HCT116 (cell line): ENCODE measurements at regions not wholly inside any gene's neighbourhood (a gene's known extent, or its start where the extent isn't known, plus 50 kb on each side); places are given as distances from the start of the nearest gene placed in this dataset.

ENCODE experiments used
- ATAC-seq: fragments of 200-7000 bp; cut with Tn5 transposase; 2 replicates; pipeline ENCODE4 v1.9.1; 2020; ENCODE audit warnings: mild to moderate bottlenecking, moderate library complexity
- BruUV-seq: library from RNA; stranded (reverse); fragments of 400-500 nt; replicated peaks from 2 replicates; lab custom pipeline; 2021; lab: Mats Ljungman, UMichigan
- CTCF ChIA-PET: fragments of 300-600 bp; sonication (Branson Sonifier 250); formaldehyde crosslinking; loops from one replicate; lab custom pipeline; 2021; ENCODE audit warnings: antibody characterized with exemption; lab: Charles Lee
- POLR2A ChIA-PET: fragments of 300-600, 350-600 bp; sonication (Branson Sonifier 250); formaldehyde crosslinking; loops from one replicate; lab custom pipeline; 2021; ENCODE audit warnings: antibody characterized with exemption; lab: Charles Lee
- RAD21 ChIA-PET, 2 experiments: fragments of 300-600 bp; sonication (Branson Sonifier 250); formaldehyde crosslinking; loops; one replicate each; lab custom pipeline; 2023; ENCODE audit warnings: low total read pairs in 2 of 2; ENCODE audit not compliant: uncharacterized antibody in 2 of 2, unreplicated experiment in 2 of 2, low non-redundant PET in 1 of 2; lab: Charles Lee
- DNase-seq: peaks from one replicate; pipeline ENCODE4 v3.0.0-alpha.2; 2010; ENCODE audit warnings: low read depth, low spot score
- H2AFZ ChIP-seq: fragments of 200-600 bp; shearing (Covaris generic), sonication (generic); 2 replicates; pipeline ENCODE4 v1.6.1; 2017; ENCODE audit warnings: low read depth, mixed run types, mixed read lengths, antibody characterized with exemption, low read length; ENCODE audit not compliant: poor library complexity, severe bottlenecking
- H3K27ac ChIP-seq: 2 replicates; pipeline ENCODE4 v1.5.1; 2012; ENCODE audit warnings: low read depth, low read length
- H3K27me3 ChIP-seq: fragments of 200-600 bp; sonication (generic); 2 replicates; pipeline ENCODE4 v1.6.1; 2016; ENCODE audit warnings: mixed run types, low read length, mixed read lengths; ENCODE audit not compliant: insufficient read depth
- H3K36me3 ChIP-seq, 2 experiments: fragments of 200-500 bp in 1 of 2; fragments of 200-600 bp in 1 of 2; sonication (Bioruptor generic) in 1 of 2; sonication (generic) in 1 of 2; 2 replicates each; pipeline versions ENCODE4 v1.5.1 to v1.6.1; 2014 to 2016; ENCODE audit warnings: low read length in 2 of 2, inconsistent platforms in 1 of 2, mixed read lengths in 1 of 2, mixed run types in 1 of 2; ENCODE audit not compliant: insufficient read depth in 2 of 2, control insufficient read depth in 1 of 2
- H3K4me1 ChIP-seq, 2 experiments: fragments of 200-600 bp in 1 of 2; sonication (generic) in 1 of 2; 2 replicates each; pipeline versions ENCODE4 v1.5.1 to v1.6.1; 2012 to 2017; ENCODE audit warnings: low read length in 2 of 2, inconsistent platforms in 1 of 2, mild to moderate bottlenecking in 1 of 2, mixed read lengths in 1 of 2, mixed run types in 1 of 2, moderate library complexity in 1 of 2; ENCODE audit not compliant: insufficient read depth in 2 of 2, control insufficient read depth in 1 of 2
- H3K4me2 ChIP-seq: fragments of 200-600 bp; sonication (generic); 2 replicates; pipeline ENCODE4 v1.6.1; 2017; ENCODE audit warnings: mixed run types, low read length, mixed read lengths
- H3K4me3 ChIP-seq, 2 experiments: fragments of 200-600 bp in 1 of 2; sonication (generic) in 1 of 2; replicated peaks in 1 of 2; 2 replicates each; pipeline ENCODE4 v1.5.1; 2011 to 2016; ENCODE audit warnings: low read length in 2 of 2, control low read depth in 1 of 2, low read depth in 1 of 2, mild to moderate bottlenecking in 1 of 2, mixed read lengths in 1 of 2, mixed run types in 1 of 2
- H3K79me2 ChIP-seq: fragments of 200-600 bp; sonication (generic); 2 replicates; pipeline ENCODE4 v1.6.1; 2017; ENCODE audit warnings: mild to moderate bottlenecking, mixed run types, low read length, moderate library complexity, mixed read lengths; ENCODE audit not compliant: insufficient read depth
- H3K9ac ChIP-seq: fragments of 200-600 bp; sonication (generic); 2 replicates; pipeline ENCODE4 v1.6.1; 2016; ENCODE audit warnings: low read length, mixed read lengths
- H3K9me2 ChIP-seq: fragments of 200-600 bp; sonication (generic), shearing (Covaris generic); 2 replicates; pipeline ENCODE4 v1.6.1; 2017; ENCODE audit warnings: mixed run types, mild to moderate bottlenecking, moderate library complexity; ENCODE audit not compliant: insufficient read depth
- H3K9me3 ChIP-seq, 2 experiments: fragments of 200-500 bp in 1 of 2; fragments of 200-600 bp in 1 of 2; sonication (Bioruptor generic) in 1 of 2; sonication (generic) in 1 of 2; 2 replicates each; pipeline ENCODE4 v1.6.1; 2014 to 2017; ENCODE audit warnings: low read length in 2 of 2, mixed read lengths in 2 of 2, inconsistent platforms in 1 of 2, low read depth in 1 of 2, mild to moderate bottlenecking in 1 of 2, mixed run types in 1 of 2, moderate library complexity in 1 of 2; ENCODE audit not compliant: control insufficient read depth in 1 of 2, insufficient read depth in 1 of 2
- H4K20me1 ChIP-seq: fragments of 200-600 bp; sonication (generic), shearing (Covaris generic); 2 replicates; pipeline ENCODE4 v1.6.1; 2017; ENCODE audit warnings: mixed run types, mild to moderate bottlenecking, moderate library complexity; ENCODE audit not compliant: insufficient read depth
- CBX3 ChIP-seq: IDR thresholded peaks from 2 replicates; pipeline ENCODE4 v1.6.1; 2012; ENCODE audit warnings: low read depth
- CEBPB ChIP-seq: IDR thresholded peaks from 2 replicates; pipeline ENCODE4 v1.6.1; 2012; ENCODE audit warnings: low read depth
- ELF1 ChIP-seq: IDR thresholded peaks from 2 replicates; pipeline ENCODE4 v1.6.1; 2012; ENCODE audit warnings: low read depth, borderline replicate concordance
- EZH2 ChIP-seq: fragments of 200-600 bp; sonication (generic); IDR thresholded peaks from 2 replicates; pipeline ENCODE4 v1.6.1; 2017; ENCODE audit warnings: antibody characterized with exemption, mixed run types
- EZH2phosphoT487 ChIP-seq: fragments of 200-600 bp; IDR thresholded peaks from 2 replicates; pipeline ENCODE4 v1.6.1; 2018; ENCODE audit warnings: antibody characterized with exemption, borderline replicate concordance
- FOSL1 ChIP-seq: IDR thresholded peaks from 2 replicates; pipeline ENCODE4 v1.6.1; 2012; ENCODE audit warnings: low read depth
- RAD21 ChIP-seq: IDR thresholded peaks from 2 replicates; pipeline ENCODE4 v1.6.1; 2012; ENCODE audit warnings: low read depth, mild to moderate bottlenecking
- SIN3A ChIP-seq: IDR thresholded peaks from 2 replicates; pipeline ENCODE4 v1.6.1; 2012; ENCODE audit warnings: low read depth
- SP1 ChIP-seq: IDR thresholded peaks from 2 replicates; pipeline ENCODE4 v1.6.1; 2012; ENCODE audit warnings: low read depth
- SRF ChIP-seq: IDR thresholded peaks from 2 replicates; pipeline ENCODE4 v1.6.1; 2012; ENCODE audit warnings: low read depth
- TCF7L2 ChIP-seq: IDR thresholded peaks from 2 replicates; pipeline ENCODE4 v1.7.0; 2011; ENCODE audit warnings: borderline replicate concordance, inconsistent platforms; ENCODE audit not compliant: insufficient read depth, insufficient read length; ENCODE audit errors: extremely low read depth
- YY1 ChIP-seq: IDR thresholded peaks from 2 replicates; pipeline ENCODE4 v1.6.1; 2011; ENCODE audit warnings: low read length, low read depth, moderate library complexity, mild to moderate bottlenecking; ENCODE audit not compliant: insufficient replicate concordance; ENCODE audit errors: extremely low read depth
- ZBTB33 ChIP-seq: IDR thresholded peaks from 2 replicates; pipeline ENCODE4 v1.6.1; 2011; ENCODE audit warnings: mild to moderate bottlenecking, low read length, moderate library complexity; ENCODE audit not compliant: insufficient replicate concordance; ENCODE audit errors: extremely low read depth
- ZNF274 ChIP-seq: fragments of 200-500 bp; sonication (Bioruptor generic); IDR thresholded peaks from 2 replicates; pipeline ENCODE4 v1.6.1; 2014; ENCODE audit warnings: mild to moderate bottlenecking, low read depth, low read length, inconsistent platforms
- intact Hi-C: fragments of 100-400 bp; cut with micrococcal nuclease; formaldehyde crosslinking; loops from 2 replicates; pipeline ENCODE4 v1.10.0; 2022
- TF ChIP-seq, protein P1 (sequence below): IDR thresholded peaks from 2 replicates; pipeline ENCODE4 v1.6.1; 2012; ENCODE audit warnings: low read depth
- TF ChIP-seq, protein P2 (sequence below): IDR thresholded peaks from 2 replicates; pipeline ENCODE4 v1.6.1; 2012

DNA sequence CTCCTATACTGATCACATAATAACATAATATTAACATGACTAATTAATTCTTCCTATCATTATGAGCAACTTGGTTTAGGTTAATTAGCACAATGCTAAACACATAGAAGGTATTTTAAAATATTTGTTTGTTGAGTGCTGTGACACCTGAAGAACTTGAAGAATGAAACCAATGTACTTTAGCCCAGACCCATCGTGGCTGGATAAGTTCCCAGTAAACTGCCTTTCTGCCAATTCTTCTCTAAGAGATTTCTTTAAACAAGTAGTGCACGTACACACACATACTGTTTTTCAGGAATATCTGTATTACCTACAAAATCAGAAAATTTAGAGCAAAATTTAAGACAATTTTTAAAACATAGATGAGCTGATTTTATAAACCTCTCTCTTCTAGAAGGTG, 207.4 kb upstream of the SSTR1 start:
- TF ChIP-seq, protein P1, sequence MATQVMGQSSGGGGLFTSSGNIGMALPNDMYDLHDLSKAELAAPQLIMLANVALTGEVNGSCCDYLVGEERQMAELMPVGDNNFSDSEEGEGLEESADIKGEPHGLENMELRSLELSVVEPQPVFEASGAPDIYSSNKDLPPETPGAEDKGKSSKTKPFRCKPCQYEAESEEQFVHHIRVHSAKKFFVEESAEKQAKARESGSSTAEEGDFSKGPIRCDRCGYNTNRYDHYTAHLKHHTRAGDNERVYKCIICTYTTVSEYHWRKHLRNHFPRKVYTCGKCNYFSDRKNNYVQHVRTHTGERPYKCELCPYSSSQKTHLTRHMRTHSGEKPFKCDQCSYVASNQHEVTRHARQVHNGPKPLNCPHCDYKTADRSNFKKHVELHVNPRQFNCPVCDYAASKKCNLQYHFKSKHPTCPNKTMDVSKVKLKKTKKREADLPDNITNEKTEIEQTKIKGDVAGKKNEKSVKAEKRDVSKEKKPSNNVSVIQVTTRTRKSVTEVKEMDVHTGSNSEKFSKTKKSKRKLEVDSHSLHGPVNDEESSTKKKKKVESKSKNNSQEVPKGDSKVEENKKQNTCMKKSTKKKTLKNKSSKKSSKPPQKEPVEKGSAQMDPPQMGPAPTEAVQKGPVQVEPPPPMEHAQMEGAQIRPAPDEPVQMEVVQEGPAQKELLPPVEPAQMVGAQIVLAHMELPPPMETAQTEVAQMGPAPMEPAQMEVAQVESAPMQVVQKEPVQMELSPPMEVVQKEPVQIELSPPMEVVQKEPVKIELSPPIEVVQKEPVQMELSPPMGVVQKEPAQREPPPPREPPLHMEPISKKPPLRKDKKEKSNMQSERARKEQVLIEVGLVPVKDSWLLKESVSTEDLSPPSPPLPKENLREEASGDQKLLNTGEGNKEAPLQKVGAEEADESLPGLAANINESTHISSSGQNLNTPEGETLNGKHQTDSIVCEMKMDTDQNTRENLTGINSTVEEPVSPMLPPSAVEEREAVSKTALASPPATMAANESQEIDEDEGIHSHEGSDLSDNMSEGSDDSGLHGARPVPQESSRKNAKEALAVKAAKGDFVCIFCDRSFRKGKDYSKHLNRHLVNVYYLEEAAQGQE = no peak
- TF ChIP-seq YY1 = no peak
- TF ChIP-seq ZNF274 = no peak
- TF ChIP-seq, protein P2, sequence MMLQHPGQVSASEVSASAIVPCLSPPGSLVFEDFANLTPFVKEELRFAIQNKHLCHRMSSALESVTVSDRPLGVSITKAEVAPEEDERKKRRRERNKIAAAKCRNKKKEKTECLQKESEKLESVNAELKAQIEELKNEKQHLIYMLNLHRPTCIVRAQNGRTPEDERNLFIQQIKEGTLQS = no peak
- TF ChIP-seq SRF = no peak
- TF ChIP-seq CEBPB = no peak
- TF ChIP-seq EZH2 = no peak
- no peak for TF ChIP-seq ZBTB33
- TF ChIP-seq ELF1 = no peak
- no peak for TF ChIP-seq CBX3
- TF ChIP-seq SP1 = no peak
- no peak for TF ChIP-seq FOSL1
- TF ChIP-seq SIN3A = no peak
- TF ChIP-seq RAD21 = no peak
- no peak for TF ChIP-seq EZH2phosphoT487
- TF ChIP-seq TCF7L2 = no peak
- no peaks in the 10 kb centered on the region for H3K4me1 ChIP-seq
- ChIA-PET POLR2A (no interaction called here), RAD21 (no interaction called here), CTCF (no interaction called here)
- ATAC-seq (no peak), DNase-seq (no peak)
- intact Hi-C loops = no loop called here
- BruUV-seq = no TSS peak
- H3K4me3 ChIP-seq = no peak overlapping the region
- no peak overlapping the region for H2AFZ ChIP-seq
- no peaks in the 10 kb centered on the region for H3K79me2 ChIP-seq
- no peaks in the 10 kb centered on the region for H4K20me1 ChIP-seq
- H3K27me3 ChIP-seq = no peaks in the 10 kb centered on the region
- no peak overlapping the region for H3K9ac ChIP-seq
- no peaks in the 10 kb centered on the region for H3K9me2 ChIP-seq
- no peaks in the 10 kb centered on the region for H3K36me3 ChIP-seq
- H3K27ac ChIP-seq = no peak overlapping the region
- H3K4me2 ChIP-seq = no peak overlapping the region
- H3K9me3 ChIP-seq = no peaks in the 10 kb centered on the region
